SKM-1 (cell line): ENCODE measurements at regions not wholly inside any gene's neighbourhood (a gene's known extent, or its start where the extent isn't known, plus 50 kb on each side); places are given as distances from the start of the nearest gene placed in this dataset.
A peak's percentile ranks its signal among the peaks of the same experiment; 100 is the strongest.

Experiments
- DNase-seq: peaks from one replicate; lab custom pipeline; 2025; ENCODE audit not compliant: unreplicated experiment; lab: John Stamatoyannopoulos, UW

- no peak for DNase-seq
These were observed 299.0 kb upstream of the E2F7 start for GRCh38 chr12:77364400-77364799.

GRCh38 chr12:77362509-77363210, 297.3 kb upstream of the E2F7 start:
- DNase-seq = no peak

- no peak for DNase-seq
These were observed 292.3 kb upstream of the E2F7 start for GRCh38 chr12:77357655-77358054.

GRCh38 chr12:77354766-77355362, 289.5 kb upstream of the E2F7 start:
- DNase-seq = no peak

- DNase-seq = no peak
These were observed 287.6 kb upstream of the E2F7 start for GRCh38 chr12:77352946-77353345.

GRCh38 chr12:77351860-77352259, 286.5 kb upstream of the E2F7 start:
- no peak for DNase-seq

- no peak for DNase-seq
These were observed 284.5 kb upstream of the E2F7 start for GRCh38 chr12:77349689-77350370.

GRCh38 chr12:77347017-77347416, 281.6 kb upstream of the E2F7 start:
- DNase-seq = no peak

- DNase-seq = no peak
These were observed 280.0 kb upstream of the E2F7 start for GRCh38 chr12:77345336-77345735.

- DNase-seq = no peak
These were observed 279.3 kb upstream of the E2F7 start for GRCh38 chr12:77344651-77345050.

- DNase-seq = no peak
These were observed 277.9 kb upstream of the E2F7 start for GRCh38 chr12:77343291-77343690.

- no peak for DNase-seq
These were observed 276.9 kb upstream of the E2F7 start for GRCh38 chr12:77342253-77342652.

GRCh38 chr12:77339610-77340009, 274.2 kb upstream of the E2F7 start:
- DNase-seq = no peak

- DNase-seq = no peak
These were observed 272.0 kb upstream of the E2F7 start for GRCh38 chr12:77337362-77337761.

- DNase-seq = no peak
These were observed 269.4 kb upstream of the E2F7 start for GRCh38 chr12:77334806-77335205.

GRCh38 chr12:77328326-77328725, 263.0 kb upstream of the E2F7 start:
- no peak for DNase-seq

- no peak for DNase-seq
These were observed 260.3 kb upstream of the E2F7 start for GRCh38 chr12:77325511-77326236.

GRCh38 chr12:77324763-77325468, 259.5 kb upstream of the E2F7 start:
- DNase-seq = peak; percentile 5

GRCh38 chr12:77324416-77324762, 259.0 kb upstream of the E2F7 start:
- DNase-seq = no peak

GRCh38 chr12:77323788-77324415, 258.5 kb upstream of the E2F7 start:
- no peak for DNase-seq

GRCh38 chr12:77319166-77319565, 253.8 kb upstream of the E2F7 start:
- DNase-seq = no peak
